ENCODE measurements at regions not wholly inside any gene's neighbourhood (a gene's known extent, or its start where the extent isn't known, plus 50 kb on each side); places are given as distances from the start of the nearest gene placed in this dataset.

DNA sequence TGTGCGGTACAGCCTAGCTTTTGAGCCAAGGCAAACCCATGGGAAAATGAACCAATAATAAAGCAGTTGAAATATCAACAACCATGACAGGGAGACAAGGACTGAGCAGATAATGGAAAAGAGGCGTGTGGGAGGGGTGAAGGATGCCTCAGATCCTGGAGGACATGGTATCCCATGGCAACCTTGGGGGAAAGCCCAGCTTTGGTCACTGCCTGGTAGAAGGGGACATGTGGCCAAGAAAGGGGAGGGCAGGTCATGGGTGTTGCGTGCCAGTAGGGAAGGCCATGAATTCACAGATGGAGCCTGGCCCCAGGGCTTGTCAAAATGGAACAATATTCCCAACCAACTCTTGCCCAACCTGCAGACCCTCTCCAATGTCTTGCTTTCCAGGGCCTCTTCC lies 140.5 kb upstream of the SMAD3 start:
- Mint-ChIP-seq H3K27ac (no peak overlapping the region), H3K36me3 (ENCODE audit: low read depth) (no peaks in the 10 kb centered on the region), H3K4me1 (peaks cover 5% of the 10 kb centered on the region), H3K4me3 (no peak overlapping the region), H3K27me3 (ENCODE audit: insufficient read depth, low read depth, poor library complexity) (peaks cover 8% of the 10 kb centered on the region), H3K9me3 (no peaks in the 10 kb centered on the region; the same call in 2 of the 3 replicates)
- H3K4me2 ChIP-seq: no peak overlapping the region
- H2AFZ ChIP-seq: no peak overlapping the region
- no peak for TF ChIP-seq ZNF114 (CRISPR knock-in tag; IDR thresholded peaks at IDR 0.05)
- TF ChIP-seq, protein P1, sequence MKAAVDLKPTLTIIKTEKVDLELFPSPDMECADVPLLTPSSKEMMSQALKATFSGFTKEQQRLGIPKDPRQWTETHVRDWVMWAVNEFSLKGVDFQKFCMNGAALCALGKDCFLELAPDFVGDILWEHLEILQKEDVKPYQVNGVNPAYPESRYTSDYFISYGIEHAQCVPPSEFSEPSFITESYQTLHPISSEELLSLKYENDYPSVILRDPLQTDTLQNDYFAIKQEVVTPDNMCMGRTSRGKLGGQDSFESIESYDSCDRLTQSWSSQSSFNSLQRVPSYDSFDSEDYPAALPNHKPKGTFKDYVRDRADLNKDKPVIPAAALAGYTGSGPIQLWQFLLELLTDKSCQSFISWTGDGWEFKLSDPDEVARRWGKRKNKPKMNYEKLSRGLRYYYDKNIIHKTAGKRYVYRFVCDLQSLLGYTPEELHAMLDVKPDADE (IDR thresholded peaks at IDR 0.05): no peak
- TF ChIP-seq EZH2phosphoT487 (IDR thresholded peaks at IDR 0.05; ENCODE audit: unreplicated experiment): no peak
- TF ChIP-seq POLR2AphosphoS5 (IDR thresholded peaks at IDR 0.05; ENCODE audit: low read depth): no peak
- TF ChIP-seq ZNF331 (CRISPR knock-in tag; IDR thresholded peaks at IDR 0.05; ENCODE audit: low read depth): no peak
- TF ChIP-seq, protein P2, sequence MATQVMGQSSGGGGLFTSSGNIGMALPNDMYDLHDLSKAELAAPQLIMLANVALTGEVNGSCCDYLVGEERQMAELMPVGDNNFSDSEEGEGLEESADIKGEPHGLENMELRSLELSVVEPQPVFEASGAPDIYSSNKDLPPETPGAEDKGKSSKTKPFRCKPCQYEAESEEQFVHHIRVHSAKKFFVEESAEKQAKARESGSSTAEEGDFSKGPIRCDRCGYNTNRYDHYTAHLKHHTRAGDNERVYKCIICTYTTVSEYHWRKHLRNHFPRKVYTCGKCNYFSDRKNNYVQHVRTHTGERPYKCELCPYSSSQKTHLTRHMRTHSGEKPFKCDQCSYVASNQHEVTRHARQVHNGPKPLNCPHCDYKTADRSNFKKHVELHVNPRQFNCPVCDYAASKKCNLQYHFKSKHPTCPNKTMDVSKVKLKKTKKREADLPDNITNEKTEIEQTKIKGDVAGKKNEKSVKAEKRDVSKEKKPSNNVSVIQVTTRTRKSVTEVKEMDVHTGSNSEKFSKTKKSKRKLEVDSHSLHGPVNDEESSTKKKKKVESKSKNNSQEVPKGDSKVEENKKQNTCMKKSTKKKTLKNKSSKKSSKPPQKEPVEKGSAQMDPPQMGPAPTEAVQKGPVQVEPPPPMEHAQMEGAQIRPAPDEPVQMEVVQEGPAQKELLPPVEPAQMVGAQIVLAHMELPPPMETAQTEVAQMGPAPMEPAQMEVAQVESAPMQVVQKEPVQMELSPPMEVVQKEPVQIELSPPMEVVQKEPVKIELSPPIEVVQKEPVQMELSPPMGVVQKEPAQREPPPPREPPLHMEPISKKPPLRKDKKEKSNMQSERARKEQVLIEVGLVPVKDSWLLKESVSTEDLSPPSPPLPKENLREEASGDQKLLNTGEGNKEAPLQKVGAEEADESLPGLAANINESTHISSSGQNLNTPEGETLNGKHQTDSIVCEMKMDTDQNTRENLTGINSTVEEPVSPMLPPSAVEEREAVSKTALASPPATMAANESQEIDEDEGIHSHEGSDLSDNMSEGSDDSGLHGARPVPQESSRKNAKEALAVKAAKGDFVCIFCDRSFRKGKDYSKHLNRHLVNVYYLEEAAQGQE (IDR thresholded peaks at IDR 0.05; ENCODE audit: unreplicated experiment): no peak
- TF ChIP-seq, protein P3, sequence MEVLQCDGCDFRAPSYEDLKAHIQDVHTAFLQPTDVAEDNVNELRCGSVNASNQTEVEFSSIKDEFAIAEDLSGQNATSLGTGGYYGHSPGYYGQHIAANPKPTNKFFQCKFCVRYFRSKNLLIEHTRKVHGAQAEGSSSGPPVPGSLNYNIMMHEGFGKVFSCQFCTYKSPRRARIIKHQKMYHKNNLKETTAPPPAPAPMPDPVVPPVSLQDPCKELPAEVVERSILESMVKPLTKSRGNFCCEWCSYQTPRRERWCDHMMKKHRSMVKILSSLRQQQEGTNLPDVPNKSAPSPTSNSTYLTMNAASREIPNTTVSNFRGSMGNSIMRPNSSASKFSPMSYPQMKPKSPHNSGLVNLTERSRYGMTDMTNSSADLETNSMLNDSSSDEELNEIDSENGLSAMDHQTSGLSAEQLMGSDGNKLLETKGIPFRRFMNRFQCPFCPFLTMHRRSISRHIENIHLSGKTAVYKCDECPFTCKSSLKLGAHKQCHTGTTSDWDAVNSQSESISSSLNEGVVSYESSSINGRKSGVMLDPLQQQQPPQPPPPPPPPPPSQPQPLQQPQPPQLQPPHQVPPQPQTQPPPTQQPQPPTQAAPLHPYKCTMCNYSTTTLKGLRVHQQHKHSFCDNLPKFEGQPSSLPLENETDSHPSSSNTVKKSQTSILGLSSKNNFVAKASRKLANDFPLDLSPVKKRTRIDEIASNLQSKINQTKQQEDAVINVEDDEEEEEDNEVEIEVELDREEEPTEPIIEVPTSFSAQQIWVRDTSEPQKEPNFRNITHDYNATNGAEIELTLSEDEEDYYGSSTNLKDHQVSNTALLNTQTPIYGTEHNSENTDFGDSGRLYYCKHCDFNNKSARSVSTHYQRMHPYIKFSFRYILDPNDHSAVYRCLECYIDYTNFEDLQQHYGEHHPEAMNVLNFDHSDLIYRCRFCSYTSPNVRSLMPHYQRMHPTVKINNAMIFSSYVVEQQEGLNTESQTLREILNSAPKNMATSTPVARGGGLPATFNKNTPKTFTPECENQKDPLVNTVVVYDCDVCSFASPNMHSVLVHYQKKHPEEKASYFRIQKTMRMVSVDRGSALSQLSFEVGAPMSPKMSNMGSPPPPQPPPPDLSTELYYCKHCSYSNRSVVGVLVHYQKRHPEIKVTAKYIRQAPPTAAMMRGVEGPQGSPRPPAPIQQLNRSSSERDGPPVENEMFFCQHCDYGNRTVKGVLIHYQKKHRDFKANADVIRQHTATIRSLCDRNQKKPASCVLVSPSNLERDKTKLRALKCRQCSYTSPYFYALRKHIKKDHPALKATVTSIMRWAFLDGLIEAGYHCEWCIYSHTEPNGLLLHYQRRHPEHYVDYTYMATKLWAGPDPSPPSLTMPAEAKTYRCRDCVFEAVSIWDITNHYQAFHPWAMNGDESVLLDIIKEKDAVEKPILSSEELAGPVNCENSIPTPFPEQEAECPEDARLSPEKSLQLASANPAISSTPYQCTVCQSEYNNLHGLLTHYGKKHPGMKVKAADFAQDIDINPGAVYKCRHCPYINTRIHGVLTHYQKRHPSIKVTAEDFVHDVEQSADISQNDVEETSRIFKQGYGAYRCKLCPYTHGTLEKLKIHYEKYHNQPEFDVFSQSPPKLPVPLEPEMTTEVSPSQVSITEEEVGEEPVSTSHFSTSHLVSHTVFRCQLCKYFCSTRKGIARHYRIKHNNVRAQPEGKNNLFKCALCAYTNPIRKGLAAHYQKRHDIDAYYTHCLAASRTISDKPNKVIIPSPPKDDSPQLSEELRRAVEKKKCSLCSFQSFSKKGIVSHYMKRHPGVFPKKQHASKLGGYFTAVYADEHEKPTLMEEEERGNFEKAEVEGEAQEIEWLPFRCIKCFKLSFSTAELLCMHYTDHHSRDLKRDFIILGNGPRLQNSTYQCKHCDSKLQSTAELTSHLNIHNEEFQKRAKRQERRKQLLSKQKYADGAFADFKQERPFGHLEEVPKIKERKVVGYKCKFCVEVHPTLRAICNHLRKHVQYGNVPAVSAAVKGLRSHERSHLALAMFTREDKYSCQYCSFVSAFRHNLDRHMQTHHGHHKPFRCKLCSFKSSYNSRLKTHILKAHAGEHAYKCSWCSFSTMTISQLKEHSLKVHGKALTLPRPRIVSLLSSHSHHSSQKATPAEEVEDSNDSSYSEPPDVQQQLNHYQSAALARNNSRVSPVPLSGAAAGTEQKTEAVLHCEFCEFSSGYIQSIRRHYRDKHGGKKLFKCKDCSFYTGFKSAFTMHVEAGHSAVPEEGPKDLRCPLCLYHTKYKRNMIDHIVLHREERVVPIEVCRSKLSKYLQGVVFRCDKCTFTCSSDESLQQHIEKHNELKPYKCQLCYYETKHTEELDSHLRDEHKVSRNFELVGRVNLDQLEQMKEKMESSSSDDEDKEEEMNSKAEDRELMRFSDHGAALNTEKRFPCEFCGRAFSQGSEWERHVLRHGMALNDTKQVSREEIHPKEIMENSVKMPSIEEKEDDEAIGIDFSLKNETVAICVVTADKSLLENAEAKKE (CRISPR knock-in tag; IDR thresholded peaks at IDR 0.05): no peak
- TF ChIP-seq NANOG (IDR thresholded peaks at IDR 0.05; ENCODE audit: borderline replicate concordance): no peak
- TF ChIP-seq JUNB (IDR thresholded peaks at IDR 0.05; ENCODE audit: unreplicated experiment): no peak
- ATAC-seq (no peak), DNase-seq (ENCODE audit: low spot score) (no peak)
- no peaks in the 10 kb centered on the region for H3K27me3 ChIP-seq (ENCODE audit: insufficient read depth)
- H3K9me2 ChIP-seq (ENCODE audit: insufficient read depth): peaks cover 3% of the 10 kb centered on the region; the same call in 1 of the 2 replicates
- no peaks in the 10 kb centered on the region for H3K79me2 ChIP-seq (replicated peaks; ENCODE audit: insufficient read depth)
- H3K36me3 ChIP-seq (ENCODE audit: insufficient read depth): no peaks in the 10 kb centered on the region
- H3K4me1 ChIP-seq (ENCODE audit: insufficient read depth): 0 out of 2 replicates have a peak, but pooled peaks cover 7% of the 10 kb centered on the region
- H3K4me3 ChIP-seq: no peak overlapping the region
- H3K27ac ChIP-seq (ENCODE audit: low read depth): no peak overlapping the region
- no peaks in the 10 kb centered on the region for H4K20me1 ChIP-seq (replicated peaks; ENCODE audit: insufficient read depth)
- H3F3A ChIP-seq (replicated peaks; ENCODE audit: low read depth): no peaks in the 10 kb centered on the region

Measured in GM23338 (cell line).